VCaP (cell line): ENCODE measurements at regions not wholly inside any gene's neighbourhood (a gene's known extent, or its start where the extent isn't known, plus 50 kb on each side); places are given as distances from the start of the nearest gene placed in this dataset.

Source experiments
- H3K27ac ChIP-seq: fragments of 450-650 bp; 2 replicates; pipeline ENCODE4 v1.5.1; 2017
- CTCF ChIP-seq: fragments of 450-650 bp; conservative IDR thresholded peaks from 2 replicates; pipeline ENCODE4 v1.5.1; 2017; ENCODE audit warnings: mild to moderate bottlenecking, moderate library complexity

- no peak for TF ChIP-seq CTCF
- H3K27ac ChIP-seq, result no peak overlapping the region
These were observed 104.2 kb upstream of the TARDBP start for GRCh38 chr1:10908266-10908665.

GRCh38 chr1:10909697-10910680 lies 102.5 kb upstream of the TARDBP start:
- no peak overlapping the region for H3K27ac ChIP-seq

GRCh38 chr1:10910681-10911489 lies 101.6 kb upstream of the TARDBP start:
- TF ChIP-seq CTCF, result no peak
- H3K27ac ChIP-seq, result no peak overlapping the region

More at GRCh38 chr1:10909697-10910680, 102.5 kb upstream of the TARDBP start:
- peak; percentile 78 for TF ChIP-seq CTCF

- H3K27ac ChIP-seq, result no peak overlapping the region
- TF ChIP-seq CTCF, result no peak
These were observed 100.8 kb upstream of the TARDBP start for GRCh38 chr1:10911490-10912166.

- no peak for TF ChIP-seq CTCF
- no peak overlapping the region for H3K27ac ChIP-seq
These were observed 100.0 kb upstream of the TARDBP start for GRCh38 chr1:10912441-10912840.

GRCh38 chr1:10914056-10914455 lies 98.4 kb upstream of the TARDBP start:
- no peak overlapping the region for H3K27ac ChIP-seq
- no peak for TF ChIP-seq CTCF

GRCh38 chr1:10915594-10915993 lies 96.9 kb upstream of the TARDBP start:
- TF ChIP-seq CTCF, result no peak
- H3K27ac ChIP-seq, result no peak overlapping the region
